MCF 10A (cell line): ENCODE measurements at regions not wholly inside any gene's neighbourhood (a gene's known extent, or its start where the extent isn't known, plus 50 kb on each side); places are given as distances from the start of the nearest gene placed in this dataset.

Experiments
- BruUV-seq: library from RNA; stranded (reverse); fragments of 400-500 nt; replicated peaks from 2 replicates; lab custom pipeline; 2021; lab: Mats Ljungman, UMichigan
- CTCF ChIA-PET: fragments of 300-600 bp; sonication (Branson Sonifier 250); formaldehyde crosslinking; extraction: SDS; loops from one replicate; lab custom pipeline; 2021; ENCODE audit warnings: antibody characterized with exemption, inconsistent platforms; lab: Yijun Ruan, JAX
- POLR2A ChIA-PET: fragments of 300-600, 350-650 bp; sonication (Branson Sonifier 250); formaldehyde crosslinking; extraction: SDS; loops from one replicate; lab custom pipeline; 2020; ENCODE audit warnings: antibody characterized with exemption, inconsistent platforms; lab: Yijun Ruan, JAX
- DNase-seq: peaks from one replicate; pipeline ENCODE4 v3.0.0-alpha.2; 2018; ENCODE audit not compliant: unreplicated experiment
- H3K27ac Mint-ChIP-seq: one replicate; pipeline ENCODE4 v1.8.0; 2022; ENCODE audit warnings: mild to moderate bottlenecking, low read depth, mixed read lengths; ENCODE audit not compliant: unreplicated experiment
- H3K27me3 Mint-ChIP-seq: one replicate; pipeline ENCODE4 v1.8.0; 2022; ENCODE audit warnings: mixed read lengths; ENCODE audit not compliant: insufficient read depth, unreplicated experiment
- H3K36me3 Mint-ChIP-seq: one replicate; pipeline ENCODE4 v1.8.0; 2022; ENCODE audit warnings: mild to moderate bottlenecking, moderate library complexity, mixed read lengths; ENCODE audit not compliant: insufficient read depth, unreplicated experiment
- H3K4me1 Mint-ChIP-seq: one replicate; pipeline ENCODE4 v1.8.0; 2022; ENCODE audit warnings: mixed read lengths; ENCODE audit not compliant: insufficient read depth, unreplicated experiment
- H3K4me3 Mint-ChIP-seq: one replicate; pipeline ENCODE4 v1.8.0; 2022; ENCODE audit warnings: mild to moderate bottlenecking, moderate library complexity, mixed read lengths; ENCODE audit not compliant: unreplicated experiment
- H3K9me3 Mint-ChIP-seq: one replicate; pipeline ENCODE4 v1.8.0; 2022; ENCODE audit warnings: mixed read lengths; ENCODE audit not compliant: unreplicated experiment
- intact Hi-C: fragments of 100-400 bp; cut with micrococcal nuclease; formaldehyde crosslinking; loops from 2 replicates; pipeline ENCODE4 v1.14.1; 2022
- TF ChIP-seq, protein P1 (sequence below): fragments of 200-600 bp; IDR thresholded peaks from one replicate; pipeline ENCODE4 v1.8.0; 2022; ENCODE audit warnings: antibody characterized with exemption, mild to moderate bottlenecking; ENCODE audit not compliant: unreplicated experiment

GRCh38 chr4:53721263-53721662, 130.0 kb upstream of the LNX1 start:
- Mint-ChIP-seq H3K36me3 (no peaks in the 10 kb centered on the region), H3K27ac (no peak overlapping the region), H3K4me1 (peaks cover 5% of the 10 kb centered on the region), H3K27me3 (no peaks in the 10 kb centered on the region), H3K9me3 (no peaks in the 10 kb centered on the region), H3K4me3 (no peak overlapping the region)
- POLR2A ChIA-PET: no interaction called here
- intact Hi-C loops: no loop called here
- CTCF ChIA-PET: no interaction called here
- TF ChIP-seq, protein P1, sequence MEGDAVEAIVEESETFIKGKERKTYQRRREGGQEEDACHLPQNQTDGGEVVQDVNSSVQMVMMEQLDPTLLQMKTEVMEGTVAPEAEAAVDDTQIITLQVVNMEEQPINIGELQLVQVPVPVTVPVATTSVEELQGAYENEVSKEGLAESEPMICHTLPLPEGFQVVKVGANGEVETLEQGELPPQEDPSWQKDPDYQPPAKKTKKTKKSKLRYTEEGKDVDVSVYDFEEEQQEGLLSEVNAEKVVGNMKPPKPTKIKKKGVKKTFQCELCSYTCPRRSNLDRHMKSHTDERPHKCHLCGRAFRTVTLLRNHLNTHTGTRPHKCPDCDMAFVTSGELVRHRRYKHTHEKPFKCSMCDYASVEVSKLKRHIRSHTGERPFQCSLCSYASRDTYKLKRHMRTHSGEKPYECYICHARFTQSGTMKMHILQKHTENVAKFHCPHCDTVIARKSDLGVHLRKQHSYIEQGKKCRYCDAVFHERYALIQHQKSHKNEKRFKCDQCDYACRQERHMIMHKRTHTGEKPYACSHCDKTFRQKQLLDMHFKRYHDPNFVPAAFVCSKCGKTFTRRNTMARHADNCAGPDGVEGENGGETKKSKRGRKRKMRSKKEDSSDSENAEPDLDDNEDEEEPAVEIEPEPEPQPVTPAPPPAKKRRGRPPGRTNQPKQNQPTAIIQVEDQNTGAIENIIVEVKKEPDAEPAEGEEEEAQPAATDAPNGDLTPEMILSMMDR: no peak
- BruUV-seq: no TSS peak
- DNase-seq: no peak

GRCh38 chr4:53720776-53721175, 129.5 kb upstream of the LNX1 start:
- Mint-ChIP-seq H3K27me3 (no peaks in the 10 kb centered on the region), H3K4me1 (peaks cover 5% of the 10 kb centered on the region)

DNA sequence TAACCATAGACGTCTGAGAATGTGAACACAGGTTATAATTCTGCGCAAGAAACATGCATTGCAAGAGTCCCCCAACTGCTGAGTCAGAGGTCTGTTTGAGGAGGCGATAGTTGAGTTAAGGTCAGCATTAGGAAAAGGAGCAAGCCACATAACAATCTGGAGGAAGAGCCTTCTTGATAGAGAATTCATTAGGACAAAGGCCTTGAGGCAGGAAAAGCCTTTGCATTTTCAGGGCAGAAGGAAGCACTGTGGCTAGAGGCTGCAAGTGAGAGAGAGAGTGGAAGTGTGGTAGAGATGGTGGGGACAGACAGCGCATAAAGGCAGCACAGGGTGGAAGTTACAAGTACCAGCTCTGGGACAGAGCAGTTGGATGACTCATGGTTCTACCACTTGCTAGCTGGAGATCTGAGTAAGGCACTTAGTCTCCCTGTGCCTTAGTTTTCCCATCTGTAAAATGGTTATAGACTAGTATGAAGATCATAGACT, 125.8 kb upstream of the LNX1 start:
- H3K4me1 Mint-ChIP-seq: peaks cover 5% of the 10 kb centered on the region
- no peak overlapping the region for H3K27ac Mint-ChIP-seq
- POLR2A ChIA-PET: no interaction called here
- no peaks in the 10 kb centered on the region for H3K27me3 Mint-ChIP-seq
- CTCF ChIA-PET: interaction anchor here (3.2 kb wide), 1 partner anchor 10 kb away, joined by 11 read pairs; no protein-coding TSS in a partner anchor
- H3K4me3 Mint-ChIP-seq: no peak overlapping the region
- H3K36me3 Mint-ChIP-seq: no peaks in the 10 kb centered on the region
- H3K9me3 Mint-ChIP-seq: no peaks in the 10 kb centered on the region
- intact Hi-C loops: no loop called here
- BruUV-seq: no TSS peak
- TF ChIP-seq, protein P1: no peak
- DNase-seq: no peak

More at GRCh38 chr4:53720776-53721175, 129.5 kb upstream of the LNX1 start:
- DNase-seq: no peak
- H3K36me3 Mint-ChIP-seq: no peaks in the 10 kb centered on the region
- TF ChIP-seq, protein P1: no peak
- H3K9me3 Mint-ChIP-seq: no peaks in the 10 kb centered on the region
- no peak overlapping the region for H3K27ac Mint-ChIP-seq
- H3K4me3 Mint-ChIP-seq: no peak overlapping the region
- intact Hi-C loops: no loop called here
- ChIA-PET POLR2A (no interaction called here), CTCF (no interaction called here)
- no TSS peak for BruUV-seq

GRCh38 chr4:53716471-53717063, 125.3 kb upstream of the LNX1 start:
- TF ChIP-seq, protein P1: no peak
- H3K27me3 Mint-ChIP-seq: no peaks in the 10 kb centered on the region
- no peaks in the 10 kb centered on the region for H3K9me3 Mint-ChIP-seq
- intact Hi-C loops: no loop called here
- BruUV-seq: no TSS peak
- H3K4me3 Mint-ChIP-seq: no peak overlapping the region
- ChIA-PET POLR2A (no interaction called here), CTCF (interaction anchor here (0.6 to 3.2 kb wide), 3 partner anchors 10 to 226 kb away, joined by 4 to 11 read pairs (median 5); no protein-coding TSS in a partner anchor)
- H3K27ac Mint-ChIP-seq: no peak overlapping the region
- peaks cover 5% of the 10 kb centered on the region for H3K4me1 Mint-ChIP-seq
- H3K36me3 Mint-ChIP-seq: no peaks in the 10 kb centered on the region
- DNase-seq: no peak
